ENCODE measurements at regions not wholly inside any gene's neighbourhood (a gene's known extent, or its start where the extent isn't known, plus 50 kb on each side); places are given as distances from the start of the nearest gene placed in this dataset.
A peak's percentile ranks its signal among the peaks of the same experiment; 100 is the strongest.

DNA sequence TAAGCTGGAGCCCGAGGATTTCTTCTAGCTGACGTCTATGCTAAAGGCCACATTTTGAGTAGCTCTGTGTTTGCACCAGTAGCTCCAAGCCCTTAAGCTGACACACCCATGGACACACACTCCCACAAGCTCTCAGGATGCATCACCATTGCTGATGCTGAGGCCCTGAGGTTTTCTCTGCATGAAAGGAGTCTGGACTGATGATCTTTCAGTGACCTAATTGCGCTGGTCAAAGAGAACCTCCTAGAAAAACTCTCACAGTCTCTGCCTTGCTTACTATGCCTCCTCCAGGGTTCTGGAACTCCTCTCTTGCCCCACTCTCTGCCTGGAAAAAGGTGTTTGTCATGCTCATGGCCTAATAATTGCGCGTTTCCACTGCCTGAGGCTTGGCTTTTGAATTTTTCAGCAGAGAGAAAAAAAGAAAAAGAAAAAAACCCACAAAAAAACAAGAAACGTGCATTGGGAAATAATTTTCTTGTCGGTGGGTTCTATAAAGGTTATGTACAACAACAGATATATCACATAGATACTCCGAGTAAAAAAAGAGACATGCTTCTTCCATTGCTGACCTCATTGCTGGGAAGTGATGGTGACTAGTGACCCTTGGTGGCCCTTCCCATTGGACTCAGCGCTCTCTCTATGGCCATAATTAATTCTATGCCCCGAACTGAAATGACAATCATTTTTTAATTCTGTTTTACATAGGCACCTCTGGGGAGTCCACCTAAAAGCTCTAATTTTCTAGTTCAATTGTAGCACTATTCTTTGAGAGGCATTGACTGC, 297.0 kb downstream of the TDRD15 start:
- H3K27ac ChIP-seq (ENCODE audit: low read length): no peak overlapping the region
- H3K9ac ChIP-seq (ENCODE audit: low read depth, low read length): no peak overlapping the region
- no peak overlapping the region for H3K4me2 ChIP-seq (ENCODE audit: insufficient read depth, low read length)
- no peaks in the 10 kb centered on the region for H4K20me1 ChIP-seq (ENCODE audit: insufficient read depth, low read length)
- ATAC-seq (ENCODE audit: insufficient read depth, low read depth) (no peak), DNase-seq (no peak)
- no peaks in the 10 kb centered on the region for H3K79me2 ChIP-seq (ENCODE audit: insufficient read depth, low read length)
- TF ChIP-seq CTCF (IDR thresholded peaks at IDR 0.05; ENCODE audit: borderline replicate concordance, extremely low read depth, low read length, poor library complexity, severe bottlenecking) (no peak), EZH2 (IDR thresholded peaks at IDR 0.05; ENCODE audit: borderline replicate concordance, low read depth, low read length, severe bottlenecking) (no peak)
- no peaks in the 10 kb centered on the region for H3K27me3 ChIP-seq (ENCODE audit: insufficient read depth, low read length, poor library complexity)
- H3K36me3 ChIP-seq (ENCODE audit: insufficient read depth, low read length): no peaks in the 10 kb centered on the region
- no peaks in the 10 kb centered on the region for H3K9me3 ChIP-seq (ENCODE audit: insufficient read depth, low read length, severe bottlenecking)
- H3K4me1 ChIP-seq (ENCODE audit: insufficient read depth, low read length): no peaks in the 10 kb centered on the region
- H3K4me3 ChIP-seq (ENCODE audit: low read depth in 1 of 2, low read length in 2 of 2): no peak overlapping the region
- no peak overlapping the region for H2AFZ ChIP-seq (ENCODE audit: low read depth, low read length)

- Histone ChIP-seq H3K4me1 (ENCODE audit: insufficient read depth, low read length) (no peaks in the 10 kb centered on the region), H3K9ac (ENCODE audit: low read depth, low read length) (no peak overlapping the region), H3K79me2 (ENCODE audit: insufficient read depth, low read length) (no peaks in the 10 kb centered on the region), H3K4me3 (ENCODE audit: low read depth in 1 of 2, low read length in 2 of 2) (no peak overlapping the region), H2AFZ (ENCODE audit: low read depth, low read length) (no peak overlapping the region), H3K27ac (ENCODE audit: low read length) (no peak overlapping the region), H3K4me2 (ENCODE audit: insufficient read depth, low read length) (no peak overlapping the region), H3K27me3 (ENCODE audit: insufficient read depth, low read length, poor library complexity) (no peaks in the 10 kb centered on the region), H3K36me3 (ENCODE audit: insufficient read depth, low read length) (no peaks in the 10 kb centered on the region), H3K9me3 (ENCODE audit: insufficient read depth, low read length, severe bottlenecking) (no peaks in the 10 kb centered on the region), H4K20me1 (ENCODE audit: insufficient read depth, low read length) (no peaks in the 10 kb centered on the region)
- ATAC-seq (ENCODE audit: insufficient read depth, low read depth): no peak; the same call in 2 of the 3 replicates
- TF ChIP-seq EZH2 (IDR thresholded peaks at IDR 0.05; ENCODE audit: borderline replicate concordance, low read depth, low read length, severe bottlenecking): no peak
- TF ChIP-seq CTCF (IDR thresholded peaks at IDR 0.05; ENCODE audit: borderline replicate concordance, extremely low read depth, low read length, poor library complexity, severe bottlenecking): peak; percentile 47
- peak; percentile 15 for DNase-seq
These were observed 298.3 kb downstream of the TDRD15 start for GRCh38 chr2:21422050-21422449.

DNA sequence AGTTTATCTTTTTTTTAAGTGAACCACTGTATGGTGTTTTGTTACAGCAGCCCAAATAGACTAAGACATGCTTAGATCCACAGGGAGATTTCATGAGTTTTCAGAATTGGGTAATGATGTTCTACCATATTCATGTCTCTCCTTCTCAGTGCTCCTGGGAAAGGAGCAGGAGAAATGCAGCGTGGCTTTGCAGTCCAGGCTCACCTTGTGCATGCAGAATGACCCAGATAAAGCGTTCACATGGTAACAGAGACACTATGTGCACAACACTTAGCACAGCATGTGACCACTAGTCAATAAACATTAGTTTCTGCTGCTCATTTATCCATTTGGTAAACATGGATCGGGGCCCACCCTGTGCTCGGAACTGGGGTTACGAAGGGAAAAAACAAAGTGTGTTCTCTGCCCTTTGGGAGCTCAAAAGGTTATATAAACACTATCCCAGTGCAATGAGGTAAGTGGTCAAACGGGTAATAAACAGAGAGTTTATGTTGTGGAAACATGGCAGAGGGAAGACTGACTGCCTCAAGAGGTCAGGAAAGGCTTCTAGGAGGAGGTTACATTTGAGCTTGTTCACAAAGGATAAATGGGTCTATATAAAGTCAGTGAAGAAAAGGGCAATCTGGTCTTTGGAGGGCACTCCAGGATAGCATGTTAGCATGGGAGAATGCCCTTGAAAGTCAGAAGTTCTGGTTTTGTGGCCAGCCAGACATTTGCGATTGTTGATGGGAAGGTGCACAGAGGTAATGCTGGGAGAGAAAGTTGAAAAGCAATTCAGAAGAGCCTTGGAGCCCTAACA, 299.2 kb downstream of the TDRD15 start:
- Histone ChIP-seq H2AFZ (ENCODE audit: low read depth, low read length) (no peak overlapping the region), H3K4me2 (ENCODE audit: insufficient read depth, low read length) (no peak overlapping the region), H3K9me3 (ENCODE audit: insufficient read depth, low read length, severe bottlenecking) (no peaks in the 10 kb centered on the region), H3K36me3 (ENCODE audit: insufficient read depth, low read length) (no peaks in the 10 kb centered on the region), H3K27me3 (ENCODE audit: insufficient read depth, low read length, poor library complexity) (no peaks in the 10 kb centered on the region), H4K20me1 (ENCODE audit: insufficient read depth, low read length) (no peaks in the 10 kb centered on the region), H3K9ac (ENCODE audit: low read depth, low read length) (no peak overlapping the region), H3K4me1 (ENCODE audit: insufficient read depth, low read length) (no peaks in the 10 kb centered on the region), H3K79me2 (ENCODE audit: insufficient read depth, low read length) (no peaks in the 10 kb centered on the region), H3K27ac (ENCODE audit: low read length) (no peak overlapping the region), H3K4me3 (ENCODE audit: low read depth in 1 of 2, low read length in 2 of 2) (no peak overlapping the region)
- TF ChIP-seq CTCF (IDR thresholded peaks at IDR 0.05; ENCODE audit: borderline replicate concordance, extremely low read depth, low read length, poor library complexity, severe bottlenecking) (no peak), EZH2 (IDR thresholded peaks at IDR 0.05; ENCODE audit: borderline replicate concordance, low read depth, low read length, severe bottlenecking) (no peak)
- no peak for ATAC-seq (ENCODE audit: insufficient read depth, low read depth)
- DNase-seq: no peak

All from DND-41 (cell line).